ENCODE measurements at regions not wholly inside any gene's neighbourhood (a gene's known extent, or its start where the extent isn't known, plus 50 kb on each side); places are given as distances from the start of the nearest gene placed in this dataset.
A peak's percentile ranks its signal among the peaks of the same experiment; 100 is the strongest.

GRCh38 chr7:130946114-130946513, 212.1 kb upstream of the KLF14 start:
- Histone ChIP-seq H3K36me3 (replicated peaks in 1 of 2; ENCODE audit: control extremely low read depth in 1 of 2, control insufficient read depth in 1 of 2, extremely low read depth in 1 of 2, insufficient read depth in 2 of 2, low read length in 1 of 2) (peaks cover 17 to 27% of the 10 kb centered on the region in 2 experiments), H3K27ac (ENCODE audit: low read length in 2 of 2) (peak overlapping the region; percentile 16 to 92), H3K9ac (ENCODE audit: low read length) (no peak overlapping the region), H4K20me1 (ENCODE audit: control insufficient read depth, insufficient read depth, low read length, poor library complexity, severe bottlenecking) (peaks cover 6% of the 10 kb centered on the region), H3K4me3 (ENCODE audit: control extremely low read depth in 1 of 5, extremely low read depth in 1 of 5, insufficient read depth in 1 of 5, low read depth in 2 of 5, low read length in 4 of 5) (no peak overlapping the region), H3K4me2 (replicated peaks; ENCODE audit: low read depth, low read length, poor library complexity, severe bottlenecking) (peak overlapping the region; percentile 49), H3K79me2 (ENCODE audit: control insufficient read depth, insufficient read depth, low read length) (peaks cover 96% of the 10 kb centered on the region), H3K27me3 (replicated peaks in 1 of 4; ENCODE audit: control extremely low read depth in 1 of 4, control insufficient read depth in 3 of 4, insufficient read depth in 4 of 4, low read length in 3 of 4) (no peaks in the 10 kb centered on the region), H3K4me1 (ENCODE audit: control insufficient read depth in 2 of 2, insufficient read depth in 2 of 2, low read length in 2 of 2) (peaks cover 43 to 60% of the 10 kb centered on the region in 2 donors), H3K9me3 (ENCODE audit: control extremely low read depth in 1 of 3, control insufficient read depth in 2 of 3, insufficient read depth in 1 of 3, low read length in 2 of 3) (no peaks in the 10 kb centered on the region), H2AFZ (ENCODE audit: insufficient read depth, low read depth, low read length, poor library complexity, severe bottlenecking) (no peak overlapping the region)
- no peaks in the 10 kb centered on the region for H3K27me3 Mint-ChIP-seq
- WGBS (ENCODE audit: insufficient coverage) = no CpG with 5 or more reads among the region's 1 CpG
- no peak for DNase-seq
- ATAC-seq (ENCODE audit: low read depth) = no peak
- no peaks in the 10 kb centered on the region for H3K9me3 Mint-ChIP-seq (ENCODE audit: insufficient read depth)
- intact Hi-C loops (cut with micrococcal nuclease) = no loop called here
- peak overlapping the region; percentile 93 for H3K27ac Mint-ChIP-seq
- ChIA-PET POLR2A (interaction anchor here (0.5 to 1.3 kb wide), 3 partner anchors 11 to 159 kb away, joined by 4 to 6 read pairs (median 4); no protein-coding TSS in a partner anchor), CTCF (interaction anchor here (0.7 to 2.0 kb wide), 2 partner anchors 94 to 1860 kb away, joined by 3 to 7 read pairs; no protein-coding TSS in a partner anchor)
- H3K4me3 Mint-ChIP-seq = no peak overlapping the region
- H3K4me1 Mint-ChIP-seq = peaks cover 73% of the 10 kb centered on the region
- no peak for TF ChIP-seq EZH2 (IDR thresholded peaks at IDR 0.05; ENCODE audit: borderline replicate concordance, insufficient read depth, low read depth, low read length, poor library complexity, severe bottlenecking)
- TF ChIP-seq, protein P1, sequence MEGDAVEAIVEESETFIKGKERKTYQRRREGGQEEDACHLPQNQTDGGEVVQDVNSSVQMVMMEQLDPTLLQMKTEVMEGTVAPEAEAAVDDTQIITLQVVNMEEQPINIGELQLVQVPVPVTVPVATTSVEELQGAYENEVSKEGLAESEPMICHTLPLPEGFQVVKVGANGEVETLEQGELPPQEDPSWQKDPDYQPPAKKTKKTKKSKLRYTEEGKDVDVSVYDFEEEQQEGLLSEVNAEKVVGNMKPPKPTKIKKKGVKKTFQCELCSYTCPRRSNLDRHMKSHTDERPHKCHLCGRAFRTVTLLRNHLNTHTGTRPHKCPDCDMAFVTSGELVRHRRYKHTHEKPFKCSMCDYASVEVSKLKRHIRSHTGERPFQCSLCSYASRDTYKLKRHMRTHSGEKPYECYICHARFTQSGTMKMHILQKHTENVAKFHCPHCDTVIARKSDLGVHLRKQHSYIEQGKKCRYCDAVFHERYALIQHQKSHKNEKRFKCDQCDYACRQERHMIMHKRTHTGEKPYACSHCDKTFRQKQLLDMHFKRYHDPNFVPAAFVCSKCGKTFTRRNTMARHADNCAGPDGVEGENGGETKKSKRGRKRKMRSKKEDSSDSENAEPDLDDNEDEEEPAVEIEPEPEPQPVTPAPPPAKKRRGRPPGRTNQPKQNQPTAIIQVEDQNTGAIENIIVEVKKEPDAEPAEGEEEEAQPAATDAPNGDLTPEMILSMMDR (IDR thresholded peaks at IDR 0.05) = no peak

DNA sequence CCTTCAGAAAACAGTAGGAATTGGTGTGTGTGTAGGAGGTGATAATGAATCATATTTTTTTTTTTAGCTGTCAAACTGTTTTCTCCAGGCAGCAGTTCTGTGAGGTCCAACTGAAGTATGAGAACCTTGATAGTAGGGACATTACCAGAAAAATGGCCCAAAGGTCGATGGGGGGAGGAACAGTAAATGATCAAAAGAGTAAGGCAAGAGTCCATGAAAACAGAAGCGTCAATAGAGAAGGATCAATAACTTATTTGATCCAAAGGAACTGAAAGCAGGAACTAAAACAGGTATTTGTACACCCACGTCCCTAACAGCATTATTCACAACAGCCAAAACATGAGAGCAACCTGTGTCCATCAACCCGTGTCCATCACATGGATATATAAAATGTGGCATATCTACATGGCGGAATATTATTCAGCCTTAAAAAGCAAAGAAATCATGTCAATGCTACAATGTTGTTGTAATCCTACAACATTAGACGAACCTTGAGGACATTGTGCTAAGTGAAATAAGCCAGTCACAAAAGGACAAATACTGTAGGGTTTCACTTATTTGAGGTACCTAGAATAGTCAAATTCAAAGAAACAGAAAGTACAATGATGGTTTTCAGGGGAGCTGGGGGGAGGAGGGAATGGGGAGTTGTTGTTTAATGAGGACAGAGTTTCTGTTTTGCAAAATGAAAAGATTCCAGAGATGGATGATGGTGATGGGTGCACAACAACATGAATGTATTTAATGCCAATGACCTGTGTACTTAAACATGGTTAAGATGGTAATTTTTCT, 214.0 kb upstream of the KLF14 start:
- Histone ChIP-seq H3K36me3 (replicated peaks in 1 of 2; ENCODE audit: control extremely low read depth in 1 of 2, control insufficient read depth in 1 of 2, extremely low read depth in 1 of 2, insufficient read depth in 2 of 2, low read length in 1 of 2) (peaks cover 12 to 35% of the 10 kb centered on the region in 2 experiments), H3K4me3 (ENCODE audit: control extremely low read depth in 1 of 5, extremely low read depth in 1 of 5, insufficient read depth in 1 of 5, low read depth in 2 of 5, low read length in 4 of 5) (no peak overlapping the region), H2AFZ (ENCODE audit: insufficient read depth, low read depth, low read length, poor library complexity, severe bottlenecking) (no peak overlapping the region), H3K4me1 (ENCODE audit: control insufficient read depth in 2 of 2, insufficient read depth in 2 of 2, low read length in 2 of 2) (peaks cover 35 to 58% of the 10 kb centered on the region in 2 donors), H4K20me1 (ENCODE audit: control insufficient read depth, insufficient read depth, low read length, poor library complexity, severe bottlenecking) (peaks cover 16% of the 10 kb centered on the region), H3K4me2 (replicated peaks; ENCODE audit: low read depth, low read length, poor library complexity, severe bottlenecking) (peak overlapping the region; percentile 33), H3K9ac (ENCODE audit: low read length) (no peak overlapping the region), H3K27me3 (replicated peaks in 1 of 4; ENCODE audit: control extremely low read depth in 1 of 4, control insufficient read depth in 3 of 4, insufficient read depth in 4 of 4, low read length in 3 of 4) (no peaks in the 10 kb centered on the region), H3K9me3 (ENCODE audit: control extremely low read depth in 1 of 3, control insufficient read depth in 2 of 3, insufficient read depth in 1 of 3, low read length in 2 of 3) (no peaks in the 10 kb centered on the region), H3K79me2 (ENCODE audit: control insufficient read depth, insufficient read depth, low read length) (peaks cover 96% of the 10 kb centered on the region), H3K27ac (ENCODE audit: low read length in 2 of 2) (peak overlapping the region; percentile 5 to 67)
- no peak for DNase-seq
- ChIA-PET CTCF (interaction anchor here (1.0 to 2.0 kb wide), 5 partner anchors 12 to 92 kb away, joined by 3 to 7 read pairs (median 5); no protein-coding TSS in a partner anchor), POLR2A (interaction anchor here (0.6 to 2.4 kb wide), 2 partner anchors 10 to 19 kb away, joined by 9 to 12 read pairs; no protein-coding TSS in a partner anchor)
- Mint-ChIP-seq H3K4me3 (peak overlapping the region; percentile 44), H3K27ac (peak overlapping the region; percentile 26), H3K27me3 (no peaks in the 10 kb centered on the region), H3K4me1 (peaks cover 60% of the 10 kb centered on the region), H3K9me3 (ENCODE audit: insufficient read depth) (no peaks in the 10 kb centered on the region)
- TF ChIP-seq EZH2 (IDR thresholded peaks at IDR 0.05; ENCODE audit: borderline replicate concordance, insufficient read depth, low read depth, low read length, poor library complexity, severe bottlenecking) = no peak
- TF ChIP-seq, protein P1 (IDR thresholded peaks at IDR 0.05) = no peak
- 63% methylated on average over 2 of the region's 6 CpGs for WGBS (ENCODE audit: insufficient coverage)
- intact Hi-C loops (cut with micrococcal nuclease) = no loop called here
- ATAC-seq (ENCODE audit: low read depth) = no peak

Data from B cell (primary cell).